Tibial nerve (tissue), 4 donors: ENCODE measurements at regions not wholly inside any gene's neighbourhood (a gene's known extent, or its start where the extent isn't known, plus 50 kb on each side); places are given as distances from the start of the nearest gene placed in this dataset.

Source experiments
- DNase-seq, 2 donors: peaks; one replicate each; pipeline ENCODE4 v3.0.0-alpha.2; 2019; ENCODE audit warnings: low spot score in 2 of 2
- H3K27ac ChIP-seq, 4 donors: fragments of 200-600 bp; sonication (generic) in 3 of 4; one replicate each; pipeline ENCODE4 v1.5.1; 2017 to 2019; ENCODE audit warnings: mild to moderate bottlenecking in 1 of 4
- H3K27me3 ChIP-seq, 2 donors: fragments of 200-600 bp; sonication (generic) in 1 of 2; one replicate each; pipeline versions ENCODE4 v1.5.1 to v1.6.0; 2017 to 2019
- H3K36me3 ChIP-seq, 3 donors: fragments of 200-600 bp; sonication (generic); one replicate each; pipeline ENCODE4 v1.5.1; 2018 to 2019
- H3K4me1 ChIP-seq, 4 donors: fragments of 200-600 bp; sonication (generic) in 3 of 4; one replicate each; pipeline ENCODE4 v1.5.1; 2017 to 2019
- H3K4me3 ChIP-seq, 4 donors: fragments of 200-600 bp; sonication (generic) in 3 of 4; one replicate each; pipeline ENCODE4 v1.5.1; 2017 to 2019; ENCODE audit warnings: mild to moderate bottlenecking in 1 of 4, moderate library complexity in 1 of 4
- H3K9me3 ChIP-seq, 4 donors: fragments of 200-600 bp; sonication (generic) in 3 of 4; one replicate each; pipeline ENCODE4 v1.5.1; 2017 to 2019
- CTCF ChIP-seq, 5 experiments: fragments of 200-600 bp in 3 of 5; fragments of 450-650 bp in 2 of 5; sonication (generic) in 3 of 5; IDR thresholded peaks; one replicate each; pipeline ENCODE4 v1.5.1; 2016 to 2019; ENCODE audit warnings: antibody characterized with exemption in 5 of 5, mild to moderate bottlenecking in 3 of 5, moderate library complexity in 2 of 5
- EP300 ChIP-seq, 2 donors: sonication (generic); formaldehyde crosslinking; IDR thresholded peaks; one replicate each; pipeline ENCODE4 v1.6.1; 2017; ENCODE audit warnings: antibody characterized with exemption in 2 of 2, mild to moderate bottlenecking in 1 of 2
- POLR2A ChIP-seq, 2 donors: fragments of 450-650 bp; IDR thresholded peaks; one replicate each; pipeline ENCODE4 v1.6.1; 2017; ENCODE audit warnings: antibody characterized with exemption in 2 of 2, mild to moderate bottlenecking in 2 of 2, moderate library complexity in 2 of 2
- WGBS, 2 donors: methylation state at CpG; one replicate each; pipeline ENCODE4 v1.1.5; 2018; 5-methylcytosine and 5-hydroxymethylcytosine counted together

- H3K27ac ChIP-seq = no peak overlapping the region
- no peaks in the 10 kb centered on the region for H3K36me3 ChIP-seq
- H3K4me1 ChIP-seq = peaks cover 0 to 11% (median 0%) of the 10 kb centered on the region in 4 donors
- no peak overlapping the region for H3K4me3 ChIP-seq
- no peaks in the 10 kb centered on the region for H3K27me3 ChIP-seq
- no peak for TF ChIP-seq CTCF (IDR thresholded peaks at IDR 0.05)
- no peak for TF ChIP-seq POLR2A (IDR thresholded peaks at IDR 0.05)
- TF ChIP-seq EP300 (IDR thresholded peaks at IDR 0.05) = no peak
- WGBS, 2 donors = 88 to 91% methylated on average over 4 of the region's 4 CpGs
- no peak for DNase-seq
- no peaks in the 10 kb centered on the region for H3K9me3 ChIP-seq
These were observed 78.4 kb upstream of the CCDC28A start for GRCh38 chr6:138695193-138695592.

- no peak for DNase-seq
- Histone ChIP-seq H3K9me3 (peaks cover 0 to 15% (median 0%) of the 10 kb centered on the region in 4 donors), H3K27ac (no peak overlapping the region), H3K27me3 (no peaks in the 10 kb centered on the region), H3K36me3 (no peaks in the 10 kb centered on the region), H3K4me3 (no peak overlapping the region), H3K4me1 (peaks cover 0 to 13% (median under 1%) of the 10 kb centered on the region in 4 donors)
- TF ChIP-seq CTCF (IDR thresholded peaks at IDR 0.05) (no peak), EP300 (IDR thresholded peaks at IDR 0.05) (no peak), POLR2A (IDR thresholded peaks at IDR 0.05) (no peak)
These were observed 59.1 kb upstream of the CCDC28A start for GRCh38 chr6:138714493-138714892.

- H3K27me3 ChIP-seq = no peaks in the 10 kb centered on the region
- peaks cover 0 to 15% (median 0%) of the 10 kb centered on the region in 4 donors for H3K9me3 ChIP-seq
- H3K36me3 ChIP-seq = no peaks in the 10 kb centered on the region
- H3K4me1 ChIP-seq = peaks cover 0 to 18% (median 2%) of the 10 kb centered on the region in 4 donors
- TF ChIP-seq EP300 (IDR thresholded peaks at IDR 0.05) (no peak), POLR2A (IDR thresholded peaks at IDR 0.05) (no peak), CTCF (IDR thresholded peaks at IDR 0.05) (no peak)
- H3K4me3 ChIP-seq = no peak overlapping the region
- DNase-seq = no peak
- no peak overlapping the region for H3K27ac ChIP-seq
- 64 to 72% methylated on average over 1 of the region's 1 CpG for WGBS, 2 donors
These were observed 57.6 kb upstream of the CCDC28A start for GRCh38 chr6:138716013-138716412.

- Histone ChIP-seq H3K4me3 (no peak overlapping the region), H3K36me3 (no peaks in the 10 kb centered on the region), H3K27me3 (no peaks in the 10 kb centered on the region), H3K9me3 (peaks cover 0 to 15% (median 0%) of the 10 kb centered on the region in 4 donors), H3K4me1 (peaks cover 0 to 18% (median 2%) of the 10 kb centered on the region in 4 donors), H3K27ac (no peak overlapping the region)
- 88 to 91% methylated on average over 4 of the region's 4 CpGs for WGBS, 2 donors
- no peak for DNase-seq
- TF ChIP-seq EP300 (IDR thresholded peaks at IDR 0.05) (no peak), CTCF (IDR thresholded peaks at IDR 0.05) (no peak), POLR2A (IDR thresholded peaks at IDR 0.05) (no peak)
These were observed 56.5 kb upstream of the CCDC28A start for GRCh38 chr6:138716971-138717665.

GRCh38 chr6:138719011-138719635 lies 54.4 kb upstream of the CCDC28A start:
- 52 to 73% methylated on average over 3 of the region's 3 CpGs for WGBS, 2 donors
- peak in 1 of 2 donors; percentile 19 for DNase-seq
- H3K27ac ChIP-seq = peak overlapping the region; percentile 13 to 75 (median 54)
- H3K4me3 ChIP-seq = no peak overlapping the region
- peaks cover 0 to 9% (median 0%) of the 10 kb centered on the region in 4 donors for H3K9me3 ChIP-seq
- TF ChIP-seq EP300 (IDR thresholded peaks at IDR 0.05) (peak; percentile 63 to 68), POLR2A (IDR thresholded peaks at IDR 0.05) (no peak)
- no peaks in the 10 kb centered on the region for H3K36me3 ChIP-seq
- no peaks in the 10 kb centered on the region for H3K27me3 ChIP-seq
- H3K4me1 ChIP-seq = peaks cover 0 to 33% (median 7%) of the 10 kb centered on the region in 4 donors
